Astrocyte (in vitro differentiated cells and primary cell): ENCODE measurements at regions not wholly inside any gene's neighbourhood (a gene's known extent, or its start where the extent isn't known, plus 50 kb on each side); places are given as distances from the start of the nearest gene placed in this dataset.

Source experiments
- CTCF ChIP-seq: IDR thresholded peaks from 2 replicates; pipeline ENCODE4 v1.5.1; 2011; ENCODE audit warnings: low read depth, mild to moderate bottlenecking, inconsistent platforms, low read length, moderate library complexity; ENCODE audit not compliant: insufficient read depth
- EZH2 ChIP-seq: IDR thresholded peaks from 2 replicates; pipeline ENCODE4 v1.6.1; 2012; ENCODE audit warnings: mild to moderate bottlenecking, low read length, inconsistent platforms; ENCODE audit not compliant: insufficient read depth

- TF ChIP-seq CTCF (no peak), EZH2 (no peak)
These were observed 221.1 kb downstream of the ANAPC1 start for GRCh38 chr2:111662771-111663470.
